HUDEP-2 (cell line): ENCODE measurements at regions not wholly inside any gene's neighbourhood (a gene's known extent, or its start where the extent isn't known, plus 50 kb on each side); places are given as distances from the start of the nearest gene placed in this dataset.

Experiments
- DNase-seq, 76 experiments: peaks; one replicate each; lab custom pipeline; 2025; ENCODE audit not compliant: unreplicated experiment in 76 of 76; lab: John Stamatoyannopoulos, UW

- DNase-seq: no peak
These were observed 122.7 kb upstream of the APC start for GRCh38 chr5:112614986-112615385.

DNA sequence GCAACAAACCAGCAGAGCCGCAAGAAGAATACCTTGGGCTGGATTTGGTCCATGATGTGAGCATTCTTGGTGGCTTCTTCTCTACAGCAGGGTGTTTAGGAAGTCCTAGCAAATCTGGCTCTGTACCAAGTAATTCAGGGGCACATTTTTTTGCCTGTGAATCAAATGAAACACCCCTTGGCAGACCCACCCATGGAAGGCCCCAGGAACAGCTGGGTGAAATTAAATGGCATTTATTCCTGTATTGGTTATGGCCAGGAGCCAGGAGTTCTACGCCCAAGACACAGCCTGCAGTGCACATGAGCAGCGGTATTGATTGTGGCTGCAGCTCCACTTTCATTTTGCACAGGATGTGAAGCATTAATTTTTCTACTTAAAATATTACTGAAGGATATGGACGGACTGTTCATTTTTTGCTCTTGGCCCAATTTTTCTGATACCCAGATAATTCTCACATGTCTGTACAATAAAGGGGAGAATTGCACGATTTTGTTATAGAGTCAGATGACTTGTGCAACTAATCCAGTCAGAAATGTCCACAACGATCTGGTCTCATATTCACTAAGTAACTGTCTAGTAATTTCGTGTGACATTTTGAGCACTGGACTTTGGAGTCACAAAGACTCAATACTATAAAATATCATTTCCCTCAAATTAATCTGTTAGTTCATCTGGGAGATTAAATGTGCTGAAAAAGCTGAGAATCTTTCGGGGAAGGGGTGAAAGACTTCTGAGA is 120.7 kb upstream of the APC start:
- DNase-seq: no peak

GRCh38 chr5:112625246-112625645 is 112.4 kb upstream of the APC start:
- no peak for DNase-seq

- DNase-seq: no peak
These were observed 111.8 kb upstream of the APC start for GRCh38 chr5:112625689-112626438.

DNA sequence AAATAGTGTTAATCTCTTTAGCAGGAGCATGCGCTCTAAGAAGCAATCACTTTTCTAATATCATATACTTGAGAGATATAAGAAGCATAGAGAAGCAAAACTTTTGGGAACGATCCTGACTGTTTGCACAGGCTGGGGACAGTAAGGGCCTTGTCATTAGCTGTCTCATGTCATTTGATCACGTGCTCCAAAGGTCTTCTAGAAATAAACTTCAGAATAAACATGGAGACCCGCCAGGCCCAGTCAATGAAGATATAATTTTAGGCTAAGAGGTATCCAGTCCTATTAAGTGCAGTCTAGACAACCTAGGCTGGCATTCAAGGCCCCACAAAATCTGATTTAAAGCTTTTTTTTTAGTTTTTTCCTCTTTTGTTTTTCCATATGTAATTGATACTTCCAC is 111.0 kb upstream of the APC start:
- no peak for DNase-seq

DNA sequence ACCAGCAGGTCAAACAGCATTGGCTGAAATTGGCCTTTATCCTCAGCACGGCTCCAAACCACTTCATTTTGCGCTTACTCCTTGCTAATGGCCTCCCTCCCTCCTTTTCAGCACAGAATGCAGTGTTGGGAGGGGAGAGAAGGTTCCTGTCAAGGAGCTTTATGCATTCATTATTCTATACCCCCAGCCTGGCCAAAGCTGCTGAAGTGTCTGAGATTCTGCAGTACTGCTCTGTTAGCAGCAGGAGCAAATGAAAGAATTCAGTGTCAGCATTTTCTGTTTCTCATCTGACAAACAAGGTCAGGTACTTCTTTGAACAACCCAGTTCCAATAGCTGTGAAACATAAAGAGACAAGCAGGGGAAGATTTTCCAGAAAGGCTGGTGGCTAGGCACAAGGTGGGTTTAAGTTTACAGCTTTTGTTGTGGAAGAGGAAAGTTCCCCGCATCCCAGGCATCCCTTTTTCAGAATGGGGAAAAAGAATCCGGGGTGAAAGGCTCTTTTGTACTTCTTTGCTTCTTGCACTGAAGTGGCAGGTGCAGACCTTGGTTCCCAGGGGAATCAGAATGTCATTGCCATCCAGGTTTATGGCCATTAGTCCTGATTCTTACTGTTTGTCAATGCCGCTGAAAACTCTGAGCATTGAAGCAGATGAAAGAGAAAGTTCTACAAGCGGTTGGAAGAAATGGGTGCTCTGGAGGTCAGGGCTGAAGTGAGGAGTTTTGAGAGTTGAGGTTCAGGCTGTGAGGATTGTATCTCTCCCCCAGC is 109.3 kb upstream of the APC start:
- DNase-seq: no peak

DNA sequence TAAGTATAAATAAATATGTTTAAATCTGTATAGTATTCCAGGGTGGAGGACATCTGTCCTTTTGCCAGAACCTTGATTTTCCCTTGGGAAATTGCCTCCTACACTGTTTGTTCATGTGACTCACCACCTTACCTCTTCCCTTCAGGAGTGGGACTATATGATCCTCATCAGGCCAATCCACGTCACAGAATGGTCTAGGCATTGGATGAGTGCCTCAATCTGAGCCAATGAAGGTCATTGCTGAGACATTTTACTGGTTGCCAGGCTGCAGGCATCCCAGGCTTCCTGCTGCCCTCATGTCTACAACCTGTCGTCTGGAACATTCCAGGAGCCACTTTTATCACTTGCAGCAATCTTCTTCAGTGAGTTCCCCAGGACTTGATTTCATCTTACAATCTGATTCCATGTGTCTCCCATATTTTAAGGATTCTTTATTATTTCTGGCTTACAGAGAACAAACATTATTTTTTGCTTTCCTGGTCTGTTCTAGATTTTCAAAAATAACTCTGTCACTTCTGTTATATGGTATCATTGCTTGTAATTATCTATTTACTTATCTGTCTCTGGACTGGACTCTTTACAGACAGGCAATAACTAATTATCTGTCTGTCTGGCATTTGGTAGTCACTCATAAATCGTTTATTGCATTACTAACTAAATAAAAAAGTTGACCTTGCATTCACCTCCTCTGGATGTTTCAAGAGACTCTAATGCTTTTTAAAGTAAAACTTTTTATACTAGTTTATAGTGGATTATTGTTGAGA is 107.3 kb upstream of the APC start:
- DNase-seq: no peak

GRCh38 chr5:112634166-112634565 is 103.5 kb upstream of the APC start:
- no peak for DNase-seq

DNA sequence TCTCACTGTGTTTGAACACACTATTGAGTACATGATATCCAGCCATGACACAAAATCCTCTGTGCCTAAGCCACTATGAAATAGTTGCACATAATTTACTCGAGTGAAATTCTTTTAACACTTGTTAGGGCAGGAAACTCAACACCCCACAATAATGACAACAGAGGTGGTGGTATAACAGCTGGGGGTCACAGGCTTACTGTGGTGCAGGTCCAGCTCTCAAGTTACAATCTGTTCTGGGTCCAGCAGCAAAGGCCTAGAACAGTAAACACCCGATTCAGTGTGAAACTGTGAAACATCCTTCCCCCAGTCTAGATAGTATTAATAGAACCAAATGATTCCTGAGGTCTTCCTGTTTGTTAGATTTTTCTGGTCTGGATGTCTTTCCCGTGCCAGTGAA is 102.9 kb upstream of the APC start:
- DNase-seq: no peak

GRCh38 chr5:112635276-112635675 is 102.4 kb upstream of the APC start:
- DNase-seq: peak in 2 of 76 experiments; percentile 5 to 6

GRCh38 chr5:112635771-112636731 is 101.6 kb upstream of the APC start:
- DNase-seq: peak in 59 of 76 experiments; percentile 1 to 72 (median 27)

GRCh38 chr5:112636751-112637150 is 100.9 kb upstream of the APC start:
- DNase-seq: peak in 2 of 76 experiments; percentile 12 to 15

DNA sequence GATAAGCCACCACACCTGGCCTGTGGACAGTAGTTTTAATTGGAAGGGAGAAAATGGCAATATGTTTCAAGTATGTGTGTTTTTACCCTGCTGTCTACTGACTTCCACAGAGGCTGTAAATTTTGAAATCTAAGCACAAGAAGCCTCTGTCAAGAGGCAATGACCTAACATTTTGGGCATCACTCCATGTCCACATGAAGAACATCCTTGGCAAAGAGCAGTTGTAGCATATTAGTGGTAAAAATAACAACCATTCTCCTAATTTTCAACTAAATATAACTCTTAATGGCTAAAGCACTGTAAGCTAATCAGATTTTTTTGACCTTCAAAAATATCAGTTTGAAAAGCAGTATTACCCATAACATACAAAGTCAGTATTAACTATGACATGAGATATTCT is 100.3 kb upstream of the APC start:
- no peak for DNase-seq

DNA sequence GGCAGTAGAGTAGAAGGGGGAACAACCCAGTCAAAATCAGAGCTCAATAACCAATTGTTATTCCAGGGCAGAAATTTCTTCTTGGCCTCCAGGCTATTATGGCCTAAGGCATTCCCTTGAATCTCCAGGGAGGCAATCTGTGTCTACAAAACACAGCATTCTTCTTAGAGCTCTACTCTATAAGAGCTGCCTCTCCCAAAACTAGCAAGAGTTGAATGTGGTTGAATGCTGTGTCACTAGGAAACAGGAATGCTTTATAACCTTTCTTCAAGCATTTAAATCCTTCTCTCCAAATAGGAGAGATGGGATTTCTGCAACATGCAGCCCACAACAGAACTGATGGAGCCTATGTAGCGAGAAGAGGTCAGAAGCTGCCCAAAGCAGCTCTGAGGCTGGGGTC is 97.1 kb upstream of the APC start:
- DNase-seq: no peak

- no peak for DNase-seq
These were observed 96.1 kb upstream of the APC start for GRCh38 chr5:112641515-112642110.

DNA sequence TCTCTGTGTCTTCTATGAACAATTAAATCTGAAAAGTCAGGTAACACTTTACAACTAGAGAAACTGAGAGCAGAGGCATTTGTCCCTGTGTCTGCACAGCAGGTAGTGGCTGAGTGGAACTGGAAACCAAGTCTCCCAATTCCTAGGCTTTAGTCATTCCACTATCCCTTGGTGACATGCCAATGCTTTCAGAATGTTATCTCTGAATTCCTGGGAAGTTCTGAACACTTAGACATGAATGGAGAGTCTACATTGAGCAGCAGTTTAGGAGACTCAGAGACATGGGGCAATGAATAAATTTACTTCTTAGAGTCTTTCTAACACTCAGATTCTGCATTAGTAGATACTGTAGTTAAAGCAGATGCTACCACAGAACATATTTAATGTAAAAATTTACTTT is 94.8 kb upstream of the APC start:
- no peak for DNase-seq

DNA sequence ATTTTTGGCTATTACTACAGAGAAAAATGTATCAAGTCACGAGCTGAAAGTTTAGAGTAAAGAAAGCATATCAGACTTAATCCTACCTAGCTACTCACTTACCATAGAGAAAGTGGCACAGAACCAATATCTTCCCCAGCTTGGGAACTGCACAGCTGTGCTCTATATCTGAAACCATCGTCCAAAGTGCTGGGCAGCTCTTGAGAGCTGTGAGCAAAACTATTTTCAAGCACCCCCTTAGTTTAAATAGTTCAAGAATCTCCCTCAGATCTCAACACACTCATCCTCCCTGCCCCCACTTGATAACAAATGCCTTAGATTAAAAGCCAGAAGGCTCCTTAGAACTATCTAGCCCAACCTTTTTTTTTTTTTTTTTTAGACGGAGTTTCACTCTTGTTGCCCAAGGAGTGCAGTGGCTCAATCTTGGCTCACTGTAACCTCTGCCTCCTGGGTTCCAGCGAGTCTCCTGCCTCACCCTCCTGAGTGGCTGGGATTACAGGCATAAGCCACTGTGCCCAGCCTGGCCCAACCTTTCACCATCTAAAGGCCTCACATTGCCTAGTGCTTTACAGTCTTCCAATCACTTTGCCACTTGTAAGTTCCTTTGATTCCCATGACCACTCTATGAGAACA is 94.2 kb upstream of the APC start:
- DNase-seq: peak in 2 of 76 experiments; percentile 12

DNA sequence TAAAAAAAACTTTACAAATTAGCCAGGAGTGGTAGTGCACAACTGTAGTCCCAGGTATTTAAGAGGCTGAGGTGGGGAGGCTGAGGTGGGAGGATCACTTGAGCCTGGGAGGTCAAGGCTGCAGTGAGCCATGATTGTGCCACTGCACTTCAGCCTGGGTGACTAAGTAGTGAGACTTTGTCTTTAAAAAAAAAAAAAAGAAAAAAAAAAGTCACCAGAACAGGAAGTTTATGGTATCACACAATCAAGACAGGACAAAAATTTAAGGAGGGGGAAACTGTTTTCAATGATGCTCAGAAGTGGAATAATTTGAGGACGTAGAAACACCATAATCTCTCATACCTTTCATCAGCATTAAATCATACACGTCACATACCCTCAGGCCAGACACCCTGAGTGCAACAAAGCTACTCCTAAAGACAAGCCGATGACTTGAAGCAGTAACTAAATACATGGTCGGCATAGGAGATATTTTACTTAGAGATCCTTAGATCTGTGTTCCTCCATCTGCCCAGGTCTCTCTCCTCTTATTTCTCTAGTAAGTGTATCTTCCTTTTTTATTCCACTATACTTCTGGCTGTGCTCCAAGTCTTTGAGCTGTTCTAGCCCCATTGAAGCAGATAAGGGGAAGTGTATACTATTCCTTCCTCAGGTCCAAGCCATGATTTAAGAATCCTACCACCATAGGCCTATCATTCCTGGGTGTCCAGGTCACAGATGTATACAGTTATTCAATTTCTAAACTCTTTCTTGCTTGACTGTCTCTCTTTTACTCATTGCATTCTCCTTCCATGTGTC is 91.3 kb upstream of the APC start:
- DNase-seq: peak in 15 of 76 experiments; percentile 1 to 46 (median 10)
